HL-60 (cell line): ENCODE measurements at regions not wholly inside any gene's neighbourhood (a gene's known extent, or its start where the extent isn't known, plus 50 kb on each side); places are given as distances from the start of the nearest gene placed in this dataset.

ENCODE experiments used
- DNase-seq, 2 experiments: peaks; one replicate each; pipeline ENCODE4 v3.0.0-alpha.2; 2010 to 2020; ENCODE audit warnings: low read depth in 1 of 2, low spot score in 1 of 2
- H3K27ac ChIP-seq: fragments of 250-450 bp; sonication (Bioruptor Pico); replicated peaks from 2 replicates; pipeline ENCODE4 v1.5.1; 2020; ENCODE audit warnings: mild to moderate bottlenecking, moderate library complexity
- H3K27me3 ChIP-seq: fragments of 250-450 bp; sonication (Bioruptor Pico); 2 replicates; pipeline ENCODE4 v1.5.1; 2021; ENCODE audit warnings: mild to moderate bottlenecking, moderate library complexity; ENCODE audit not compliant: insufficient read depth, poor library complexity, severe bottlenecking
- H3K4me3 ChIP-seq: replicated peaks from 2 replicates; pipeline ENCODE4 v1.5.1; 2011; ENCODE audit warnings: mild to moderate bottlenecking, control low read depth, low read length; ENCODE audit not compliant: insufficient read depth
- CTCF ChIP-seq: IDR thresholded peaks from one replicate; pipeline ENCODE4 v1.5.1; 2011; ENCODE audit warnings: low read length, control low read depth, inconsistent platforms; ENCODE audit not compliant: insufficient read depth
- GABPA ChIP-seq: IDR thresholded peaks from 2 replicates; pipeline ENCODE4 v1.6.1; 2012; ENCODE audit warnings: low read depth
- POLR2AphosphoS5 ChIP-seq: IDR thresholded peaks from 2 replicates; pipeline ENCODE4 v1.6.1; 2012; ENCODE audit warnings: low read depth
- REST ChIP-seq: IDR thresholded peaks from 2 replicates; pipeline ENCODE4 v1.6.1; 2012; ENCODE audit warnings: low read depth; ENCODE audit not compliant: insufficient replicate concordance
- SPI1 ChIP-seq: IDR thresholded peaks from 2 replicates; pipeline ENCODE4 v1.6.1; 2012; ENCODE audit warnings: low read depth, mild to moderate bottlenecking, borderline replicate concordance

GRCh38 chr11:56909563-56909962 is 79.2 kb upstream of the OR5AK2 start:
- Histone ChIP-seq H3K27ac (no peak overlapping the region), H3K27me3 (no peaks in the 10 kb centered on the region), H3K4me3 (no peak overlapping the region)
- DNase-seq, result no peak
- no peak for TF ChIP-seq GABPA
- TF ChIP-seq SPI1, result no peak
- no peak for TF ChIP-seq POLR2AphosphoS5
- no peak for TF ChIP-seq REST
- TF ChIP-seq CTCF, result no peak

GRCh38 chr11:56909080-56909479 is 79.6 kb upstream of the OR5AK2 start:
- Histone ChIP-seq H3K4me3 (no peak overlapping the region), H3K27me3 (no peaks in the 10 kb centered on the region), H3K27ac (no peak overlapping the region)
- no peak for TF ChIP-seq GABPA
- no peak for TF ChIP-seq POLR2AphosphoS5
- TF ChIP-seq CTCF, result no peak
- no peak for TF ChIP-seq SPI1
- no peak for TF ChIP-seq REST
- no peak for DNase-seq

- Histone ChIP-seq H3K4me3 (no peak overlapping the region), H3K27me3 (no peaks in the 10 kb centered on the region), H3K27ac (no peak overlapping the region)
- DNase-seq, result no peak
- no peak for TF ChIP-seq REST
- TF ChIP-seq CTCF, result no peak
- no peak for TF ChIP-seq POLR2AphosphoS5
- TF ChIP-seq SPI1, result no peak
- TF ChIP-seq GABPA, result no peak
Observed at GRCh38 chr11:56906683-56907148, 82.0 kb upstream of the OR5AK2 start.
